Stimulated activated CD4-positive, alpha-beta T cell treated with anti-CD3 and anti-CD28 coated beads, Interleukin-15, amount 100 ng/mL, for 1 hour (primary cell): ENCODE measurements at regions not wholly inside any gene's neighbourhood (a gene's known extent, or its start where the extent isn't known, plus 50 kb on each side); places are given as distances from the start of the nearest gene placed in this dataset.

Source experiments
- DNase-seq, 2 donors: peaks; one replicate each; pipeline ENCODE4 v3.0.0-alpha.2; 2020; ENCODE audit warnings: low read depth in 1 of 2, low spot score in 1 of 2

- no peak for DNase-seq
These were observed 112.1 kb upstream of the CDK1 start for GRCh38 chr10:60666221-60666620.

DNA sequence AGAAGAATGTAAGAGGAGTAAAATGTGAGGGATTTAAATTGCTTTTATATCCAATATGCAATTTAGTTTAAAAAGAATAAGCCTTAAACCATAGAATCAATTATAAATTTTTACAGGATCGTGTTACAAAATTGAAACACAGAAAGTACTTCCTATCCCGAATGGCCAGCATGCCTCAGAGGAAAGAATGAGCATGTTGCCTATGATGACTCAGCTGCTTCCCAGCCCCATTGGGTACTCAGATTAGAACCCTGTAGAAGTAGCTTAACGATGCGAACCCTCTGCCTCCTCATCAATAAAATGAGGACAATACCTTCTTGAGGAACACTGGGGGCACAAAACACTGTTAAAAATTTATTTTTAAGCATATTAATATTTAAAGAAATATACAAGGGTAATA lies 113.4 kb upstream of the CDK1 start:
- DNase-seq: no peak

DNA sequence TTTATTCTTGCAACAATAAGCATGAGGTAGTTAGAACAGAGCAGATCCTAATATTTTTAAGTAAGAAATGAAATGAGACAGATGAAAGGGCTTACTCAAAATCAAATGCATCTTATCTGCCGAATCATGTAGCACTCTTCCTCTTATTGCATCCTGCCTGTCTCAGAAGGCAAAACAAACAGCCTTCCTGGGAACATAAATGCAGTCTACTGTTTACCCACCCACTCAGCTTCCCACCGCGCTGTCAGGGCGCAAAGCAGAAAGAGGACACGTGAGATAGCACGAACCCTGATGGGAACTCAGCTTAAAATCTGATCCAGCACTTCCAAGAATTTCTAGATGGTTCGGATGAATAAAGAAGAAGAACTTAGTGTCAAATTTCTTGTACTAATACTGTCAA lies 114.4 kb upstream of the CDK1 start:
- no peak for DNase-seq

DNA sequence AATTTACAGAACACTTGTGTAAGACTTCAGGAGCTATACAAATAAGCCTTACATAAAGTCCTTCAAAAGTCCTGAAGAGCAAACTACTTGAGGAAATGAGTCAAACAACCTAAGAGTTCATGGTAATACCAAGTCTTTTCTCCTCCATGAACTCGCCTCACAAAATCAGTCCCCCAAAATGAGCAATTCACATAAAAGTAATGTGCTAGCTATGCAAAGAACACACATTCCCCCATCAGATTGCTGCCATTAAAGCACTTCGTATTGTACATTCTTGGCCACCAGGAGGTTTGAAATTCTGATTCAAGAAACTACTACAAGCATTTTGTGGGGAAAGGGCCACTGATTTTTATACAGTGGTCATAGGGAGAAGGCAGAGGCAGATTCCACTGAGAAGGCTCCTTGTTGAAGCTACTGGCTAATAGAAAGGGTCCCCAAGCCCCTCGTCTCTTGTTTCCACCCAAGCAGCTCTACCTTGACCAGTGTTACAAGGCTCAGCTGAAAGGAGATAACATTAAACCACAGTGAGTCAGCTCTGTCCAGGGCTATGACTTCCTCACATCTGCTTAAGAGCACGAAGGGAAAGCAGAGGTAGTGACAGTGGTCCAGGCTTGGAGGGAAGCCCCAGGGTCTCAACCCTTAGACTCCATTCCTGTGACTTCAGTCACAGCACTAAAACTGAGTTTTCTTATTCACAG lies 115.2 kb upstream of the CDK1 start:
- DNase-seq: no peak

DNA sequence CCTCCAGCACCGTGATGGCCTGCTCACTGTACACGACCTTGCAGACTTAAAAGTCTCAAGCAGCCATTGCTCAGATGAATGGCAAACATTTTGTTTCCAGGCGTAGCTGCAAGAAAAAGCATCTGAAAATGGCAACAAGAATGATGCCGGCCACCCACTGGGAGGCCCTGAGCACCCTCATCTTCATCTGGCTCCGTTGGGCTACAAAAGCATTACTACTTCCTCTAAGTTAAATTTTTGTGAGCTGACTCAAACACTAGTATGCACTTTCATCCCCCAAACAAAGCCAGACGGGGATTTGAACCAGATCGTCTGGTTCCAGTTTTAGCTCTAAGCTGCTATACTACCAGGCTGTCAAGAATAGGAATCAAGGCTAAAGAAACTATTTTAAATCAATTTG lies 116.6 kb upstream of the CDK1 start:
- DNase-seq: no peak

DNA sequence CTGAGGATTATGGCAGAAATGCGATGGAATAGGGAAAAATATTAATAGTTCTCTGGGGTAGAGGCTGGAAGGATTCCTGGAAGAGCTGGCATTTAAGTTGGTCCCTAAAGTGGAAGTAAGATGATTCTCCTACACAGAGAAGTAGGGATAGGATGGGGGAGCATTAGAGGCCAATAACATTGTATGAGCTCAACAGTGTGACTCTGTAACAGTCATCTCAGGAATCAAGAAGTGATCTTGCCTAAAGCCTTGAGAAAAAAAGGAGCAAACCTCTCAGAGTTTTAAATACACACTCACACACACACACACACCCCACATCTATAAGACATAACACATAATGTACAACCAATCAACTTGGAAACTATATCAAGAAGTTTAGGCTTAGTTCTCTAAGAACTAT lies 117.7 kb upstream of the CDK1 start:
- DNase-seq: no peak

DNA sequence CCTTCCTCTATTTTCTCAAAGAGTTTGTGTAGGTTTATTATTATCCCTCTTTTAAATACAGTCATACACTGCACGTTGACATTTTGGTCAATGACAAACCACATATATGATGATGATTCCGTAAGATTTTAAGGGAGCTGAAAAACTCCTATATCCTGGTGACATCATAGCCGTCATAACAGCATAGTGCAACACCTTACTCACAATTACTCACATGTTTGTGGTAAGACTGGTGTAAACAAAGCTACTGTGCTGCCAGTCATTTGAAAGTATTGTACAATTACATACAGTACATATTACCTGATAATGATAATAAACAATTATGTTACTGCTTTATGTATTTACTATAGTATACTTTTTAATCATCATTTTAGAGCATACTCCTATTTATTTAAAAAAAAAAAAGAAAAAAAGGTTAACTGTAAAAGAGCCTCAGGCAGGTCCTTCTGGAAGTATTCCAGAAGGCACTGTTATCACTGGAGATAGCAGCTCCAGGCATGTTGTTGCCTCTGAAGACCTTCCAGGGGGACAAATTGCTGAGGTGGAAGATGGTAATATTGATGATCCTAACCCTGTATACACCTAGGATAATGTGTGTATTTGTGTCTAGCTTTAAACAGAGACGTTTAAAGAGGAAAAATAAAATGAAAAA lies 123.3 kb upstream of the CDK1 start:
- DNase-seq: no peak

- no peak for DNase-seq
These were observed 125.7 kb upstream of the CDK1 start for GRCh38 chr10:60652628-60653027.

- no peak for DNase-seq
These were observed 127.9 kb upstream of the CDK1 start for GRCh38 chr10:60650378-60650800.

DNA sequence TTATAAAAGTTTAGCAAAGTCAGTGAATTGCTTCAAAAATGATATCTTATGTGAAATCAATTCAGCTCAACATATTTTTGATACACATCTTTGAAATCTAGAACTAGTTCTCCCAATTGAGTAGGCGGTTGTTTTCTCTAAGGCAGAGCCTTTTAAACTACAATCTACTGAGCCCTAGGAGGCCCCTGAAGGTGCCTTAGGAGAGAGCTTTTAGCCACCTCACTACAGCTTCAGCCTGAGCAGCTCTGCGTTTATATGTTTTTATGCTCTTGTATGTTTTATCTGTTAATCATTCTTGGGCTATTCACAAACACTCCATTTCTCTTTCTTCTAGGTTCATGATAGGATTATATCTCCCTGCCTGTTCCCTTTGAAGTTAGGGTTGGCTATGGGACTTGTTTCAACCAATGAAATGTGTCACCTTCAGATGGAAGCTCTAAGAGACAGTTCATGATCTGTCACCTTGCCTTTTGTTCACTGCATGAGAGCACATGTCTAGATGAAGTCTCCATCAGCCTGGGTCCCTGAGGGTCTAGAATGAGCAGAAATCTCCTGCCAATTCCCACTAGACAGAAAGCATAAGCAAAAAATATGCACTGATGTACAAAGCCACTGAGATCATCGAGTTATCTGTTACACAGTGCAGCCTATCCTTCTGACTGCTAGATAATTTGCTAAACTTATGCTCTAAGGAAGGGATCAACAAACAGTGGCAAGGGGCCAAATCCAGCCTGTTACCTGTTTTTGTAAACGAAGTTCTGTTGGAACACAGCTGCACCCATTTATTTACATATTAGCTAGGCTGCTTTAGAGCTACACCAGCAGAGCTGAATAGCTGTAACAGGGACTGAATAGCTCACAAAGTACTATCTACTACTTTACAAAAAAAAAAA lies 128.5 kb upstream of the CDK1 start:
- no peak for DNase-seq

- no peak for DNase-seq
These were observed 129.5 kb upstream of the CDK1 start for GRCh38 chr10:60648761-60649160.

DNA sequence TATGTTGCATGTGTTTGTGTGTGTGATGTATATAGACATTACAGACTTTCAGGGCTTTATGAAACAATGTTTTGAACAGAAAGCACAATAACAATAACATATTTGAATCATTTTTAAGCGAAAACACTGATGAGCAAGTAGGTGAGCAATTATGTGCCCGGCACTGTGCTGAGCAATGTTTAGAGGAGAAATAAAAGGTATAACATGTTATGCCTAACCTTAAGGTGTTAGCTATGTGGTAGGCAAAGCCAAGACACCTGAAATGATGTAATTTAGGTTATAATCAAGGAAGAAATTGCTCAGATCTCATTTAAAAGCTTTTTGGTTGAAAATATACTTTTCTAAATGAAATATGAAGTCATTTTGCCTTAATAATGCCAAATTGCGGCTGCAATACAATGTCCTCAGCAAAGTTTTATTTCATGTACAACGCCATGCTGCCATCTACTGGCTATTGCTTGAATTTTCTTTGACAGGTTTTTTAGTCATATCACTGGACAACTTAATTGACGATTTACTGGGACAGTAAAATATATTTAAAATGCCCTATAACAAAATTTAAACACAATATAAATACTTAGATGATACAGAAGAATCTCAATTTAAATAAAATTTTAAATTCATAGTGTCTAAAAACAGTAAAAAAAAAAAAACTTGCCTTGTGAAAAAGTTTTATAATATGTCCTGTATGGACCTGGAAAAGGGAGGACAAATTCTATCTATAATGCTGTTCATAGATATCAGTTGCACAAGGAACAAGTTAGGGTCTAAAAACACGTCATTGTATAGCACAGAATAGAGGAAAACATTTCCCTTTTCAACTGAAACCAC lies 131.1 kb upstream of the CDK1 start:
- no peak for DNase-seq

DNA sequence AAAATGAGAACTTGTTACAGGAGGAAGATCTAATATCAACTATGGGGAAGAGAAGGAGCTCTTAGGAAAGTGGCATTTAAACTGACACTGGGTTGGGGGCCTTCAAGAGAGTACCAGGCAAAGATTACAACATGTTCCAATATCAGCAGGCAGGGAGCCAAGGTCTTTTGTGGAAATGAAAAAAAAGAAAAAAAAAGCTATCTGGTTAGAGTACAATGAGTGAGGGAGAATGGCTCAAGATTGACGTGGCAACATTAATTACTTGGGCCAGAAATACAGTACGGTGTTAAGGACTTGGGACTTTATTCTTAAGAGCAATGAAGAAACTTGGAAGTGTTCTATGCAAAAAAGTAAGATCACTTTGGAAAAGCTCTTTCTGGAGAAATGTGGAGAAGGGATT lies 132.3 kb upstream of the CDK1 start:
- no peak for DNase-seq

GRCh38 chr10:60644436-60645130 lies 133.7 kb upstream of the CDK1 start:
- no peak for DNase-seq

- no peak for DNase-seq
These were observed 134.4 kb upstream of the CDK1 start for GRCh38 chr10:60643874-60644273.

- DNase-seq: no peak
These were observed 148.9 kb upstream of the CDK1 start for GRCh38 chr10:60629332-60629731.

DNA sequence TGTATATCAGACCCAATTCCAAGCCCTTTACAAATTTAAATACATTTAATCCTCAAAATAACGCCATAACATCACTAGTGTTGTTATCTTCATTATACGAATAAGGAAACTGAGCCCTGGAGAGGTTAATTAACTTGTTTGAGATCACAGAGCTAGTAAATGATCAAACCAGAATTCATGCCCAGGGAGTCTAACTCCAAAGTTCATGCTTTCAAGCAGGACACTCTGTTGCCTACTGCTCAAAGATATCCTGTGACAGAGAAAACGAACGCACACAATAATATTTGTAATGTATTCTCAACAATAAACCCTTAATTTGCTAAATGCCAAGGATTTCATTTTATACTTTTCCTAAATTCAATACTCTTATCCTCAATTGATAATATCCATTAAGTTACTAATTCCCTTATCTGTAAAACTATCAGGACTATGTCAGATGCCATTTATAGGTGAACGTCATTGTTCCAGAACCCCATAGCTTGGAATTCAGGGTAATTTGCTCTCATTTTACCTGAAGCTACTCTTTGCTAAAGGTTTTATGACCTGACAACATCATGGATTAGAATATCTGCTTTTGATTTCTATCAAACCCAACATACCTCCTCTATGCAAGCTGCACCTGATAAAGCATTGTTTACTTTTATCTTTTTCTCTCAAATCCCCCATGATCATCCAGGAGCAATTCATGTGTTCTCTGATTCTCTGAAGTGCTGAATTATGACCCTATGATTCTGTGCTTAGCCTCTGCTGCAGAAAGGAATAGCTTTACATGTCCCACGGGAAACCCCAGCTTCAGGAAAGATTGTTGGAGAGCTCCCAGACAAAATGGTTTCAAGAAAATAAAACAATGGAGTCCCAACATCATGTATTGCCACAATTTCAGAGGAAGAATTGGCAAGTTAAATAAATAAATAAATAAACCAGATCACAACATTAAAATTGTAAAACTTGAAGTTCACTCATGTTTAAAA lies 150.2 kb upstream of the CDK1 start:
- DNase-seq: no peak

DNA sequence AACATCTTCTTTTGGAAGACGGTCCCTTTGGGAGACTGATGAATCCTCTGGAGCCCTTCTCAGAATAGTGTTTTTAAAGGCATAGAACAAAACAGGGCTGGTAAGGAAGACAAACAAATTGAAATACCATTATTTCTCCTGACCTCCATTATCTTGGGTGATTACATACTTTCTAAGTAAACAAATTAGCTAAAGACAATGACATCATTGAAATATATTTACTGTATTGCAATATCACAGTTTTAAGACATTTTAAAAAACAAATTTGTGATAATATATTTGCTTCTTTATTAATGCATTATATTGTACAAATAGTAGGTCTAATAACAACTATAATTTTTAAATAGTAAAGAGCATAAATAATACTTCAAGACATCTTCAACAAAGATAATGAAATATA lies 152.2 kb upstream of the CDK1 start:
- DNase-seq: no peak

DNA sequence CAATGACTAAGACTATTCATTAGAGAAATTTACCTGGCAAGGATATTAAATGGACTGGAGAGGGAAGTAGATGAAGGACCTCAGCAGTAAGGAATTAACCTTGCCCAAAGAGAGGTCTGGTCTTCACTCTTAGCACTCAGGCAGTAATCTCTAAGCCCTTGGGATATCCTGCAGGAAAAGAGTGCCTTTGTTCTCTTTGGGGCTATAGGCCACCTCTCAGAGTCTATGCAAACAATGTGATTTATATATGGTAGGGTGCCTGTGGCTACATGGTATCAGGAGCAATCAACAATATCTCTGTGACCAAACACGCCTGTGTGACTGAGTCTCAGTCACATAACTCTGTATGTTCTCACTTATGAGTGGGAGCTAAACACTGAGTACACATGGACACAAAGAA lies 154.7 kb upstream of the CDK1 start:
- DNase-seq: no peak
